NCI-H2107 treated with DMSO at 0.1 percent for 48 hours (cell line): ENCODE measurements at regions not wholly inside any gene's neighbourhood (a gene's known extent, or its start where the extent isn't known, plus 50 kb on each side); places are given as distances from the start of the nearest gene placed in this dataset.
"Not testable (repeated sequence)": the region's sequence is repeated elsewhere in the genome, so short reads cannot be mapped to it uniquely, and the experiment has no call there.

Experiments
- DNase-seq: peaks from one replicate; lab custom pipeline; 2025; ENCODE audit not compliant: unreplicated experiment; lab: John Stamatoyannopoulos, UW

DNA sequence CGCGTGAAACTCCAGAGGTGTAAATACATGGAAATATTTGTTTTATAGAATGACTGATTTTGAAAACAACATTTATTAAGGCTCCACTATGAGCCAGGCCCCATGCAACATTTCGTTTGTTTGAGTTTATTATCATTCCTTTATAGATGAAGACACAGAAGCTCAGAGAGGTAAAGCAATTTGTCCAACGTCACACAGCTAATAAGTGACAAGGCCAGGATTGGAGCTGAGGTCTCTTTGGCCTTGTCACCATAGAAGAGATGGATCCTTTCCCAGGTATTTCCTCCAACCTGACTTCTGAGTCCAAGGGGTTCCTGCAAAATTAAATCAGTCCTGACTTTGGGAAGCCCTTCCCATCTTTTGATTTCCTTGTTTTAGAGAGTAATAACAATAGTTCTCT lies 98.0 kb downstream of the SYF2 start:
- no peak for DNase-seq

DNA sequence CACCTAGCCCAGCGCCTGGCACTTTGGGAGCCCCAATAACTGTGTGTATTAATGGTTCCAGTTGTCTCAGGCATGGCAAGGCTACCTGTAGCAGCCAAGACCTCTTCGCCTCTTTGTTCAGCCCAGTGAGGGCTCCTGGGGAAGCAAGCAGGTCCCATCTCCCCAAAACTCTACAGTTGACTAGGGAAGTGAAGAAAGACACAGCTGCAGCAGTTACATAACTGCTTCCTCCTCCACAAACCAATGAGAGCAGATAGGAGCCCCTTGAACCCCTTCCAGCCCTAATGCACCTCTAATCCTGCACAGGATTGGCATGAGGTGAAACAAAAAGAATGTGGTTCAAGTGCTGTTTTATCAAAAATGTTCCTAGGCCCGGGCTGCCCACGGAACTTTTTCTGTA lies 100.5 kb downstream of the SYF2 start:
- no peak for DNase-seq

DNA sequence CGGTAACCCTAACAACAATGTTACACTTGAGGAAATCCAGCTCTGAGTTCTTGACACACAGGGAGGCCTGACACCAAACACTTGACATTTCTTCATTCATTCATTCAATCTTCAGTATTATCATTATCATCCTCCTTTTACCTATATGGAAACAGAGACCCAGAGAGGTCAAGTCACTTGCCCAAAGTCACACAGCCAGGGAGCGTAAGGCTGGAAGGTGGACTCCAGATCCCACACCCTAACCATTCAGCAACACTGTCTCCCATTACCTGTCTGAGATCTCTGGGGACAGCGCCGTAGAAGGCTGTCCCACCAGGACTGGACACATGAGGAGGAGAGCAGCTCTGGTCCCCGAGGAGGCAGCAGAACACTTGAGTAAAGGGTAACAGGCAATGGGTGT lies 101.4 kb downstream of the SYF2 start:
- DNase-seq = no peak

GRCh38 chr1:25129380-25129779 lies 102.9 kb downstream of the SYF2 start:
- DNase-seq = no peak

DNA sequence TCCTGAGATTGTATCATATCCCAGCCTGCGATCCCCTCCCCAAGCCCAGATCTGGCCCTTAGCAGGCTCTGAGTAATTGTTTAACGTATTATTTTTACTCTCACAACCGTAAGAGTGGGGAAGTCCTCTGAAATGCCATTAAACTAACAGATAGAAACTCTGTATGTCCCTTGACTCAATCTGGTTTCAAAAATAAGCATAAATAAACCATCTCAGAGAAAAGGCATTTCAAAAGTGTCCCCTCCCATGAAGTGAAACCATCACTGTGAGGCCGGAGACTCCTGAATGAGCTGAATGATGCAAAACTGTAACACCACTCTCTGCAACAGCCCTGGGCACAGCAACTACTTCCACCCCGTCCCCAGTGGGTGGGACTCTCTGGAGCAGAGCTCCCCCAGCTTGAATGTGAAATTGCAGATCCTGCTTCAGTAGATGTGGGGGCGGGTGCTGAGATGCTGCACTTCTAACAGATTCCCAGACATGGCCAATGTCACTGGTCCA lies 104.1 kb downstream of the SYF2 start:
- no peak for DNase-seq

DNA sequence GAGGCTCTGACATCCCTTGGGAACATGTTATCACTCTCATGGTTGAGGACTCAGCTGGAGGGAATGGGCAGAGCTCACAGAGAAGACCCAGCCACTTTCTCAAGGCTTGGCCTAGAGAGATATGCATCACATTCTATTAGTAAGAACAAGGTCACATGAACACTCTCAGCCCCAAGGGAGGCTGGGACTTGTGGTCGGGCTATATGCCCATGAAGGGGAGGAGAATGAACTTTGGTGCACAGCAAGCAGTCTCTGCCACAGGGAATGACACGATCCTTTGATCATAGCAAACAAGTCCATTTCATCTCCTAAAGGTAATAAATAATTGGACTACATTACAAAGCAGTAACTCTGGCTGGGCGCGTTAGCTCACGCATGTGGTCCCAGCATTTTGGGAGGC lies 105.7 kb downstream of the SYF2 start:
- no peak for DNase-seq

DNA sequence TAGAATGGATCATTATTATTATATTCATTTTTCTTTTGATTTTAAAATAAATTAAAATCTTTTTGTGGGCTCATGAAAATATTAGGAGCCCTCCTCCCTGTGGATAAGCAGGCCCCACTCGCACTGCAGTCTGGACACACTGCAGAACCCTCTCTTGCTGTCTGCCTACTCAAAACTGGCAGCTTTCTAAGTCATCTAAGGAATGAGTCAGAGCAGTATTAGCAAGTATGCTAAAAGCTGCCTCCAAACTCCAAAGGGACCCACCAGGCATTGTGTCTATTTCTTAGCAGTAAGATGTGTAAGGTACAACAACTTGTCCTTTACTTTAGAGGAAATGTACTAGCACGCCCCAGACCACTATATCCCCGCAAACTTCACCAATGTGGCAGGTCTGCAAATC lies 108.8 kb downstream of the SYF2 start:
- DNase-seq = no peak

- no peak for DNase-seq
These were observed 109.6 kb downstream of the SYF2 start for GRCh38 chr1:25122747-25123146.

- no peak for DNase-seq
These were observed 112.0 kb downstream of the SYF2 start for GRCh38 chr1:25120281-25120680.

DNA sequence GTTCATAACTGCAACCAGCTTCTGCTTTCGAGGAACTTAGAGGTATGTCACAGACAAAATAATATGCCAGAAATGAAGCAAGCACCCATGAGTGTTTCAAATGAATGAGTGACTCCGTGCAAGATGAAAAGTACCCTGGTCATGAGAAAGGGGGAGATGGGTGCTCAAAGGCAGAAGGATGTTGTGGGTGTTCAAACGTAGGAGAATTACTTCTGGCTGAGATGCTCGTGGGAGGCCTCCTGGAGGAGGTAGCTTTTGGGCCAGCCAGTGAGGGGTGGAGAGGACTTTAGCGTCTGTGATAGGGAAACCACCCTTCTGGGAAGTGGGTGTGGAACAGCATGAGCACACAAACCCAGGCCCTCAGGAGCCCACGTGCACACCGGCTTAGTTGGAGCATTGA lies 113.8 kb downstream of the SYF2 start:
- no peak for DNase-seq

DNA sequence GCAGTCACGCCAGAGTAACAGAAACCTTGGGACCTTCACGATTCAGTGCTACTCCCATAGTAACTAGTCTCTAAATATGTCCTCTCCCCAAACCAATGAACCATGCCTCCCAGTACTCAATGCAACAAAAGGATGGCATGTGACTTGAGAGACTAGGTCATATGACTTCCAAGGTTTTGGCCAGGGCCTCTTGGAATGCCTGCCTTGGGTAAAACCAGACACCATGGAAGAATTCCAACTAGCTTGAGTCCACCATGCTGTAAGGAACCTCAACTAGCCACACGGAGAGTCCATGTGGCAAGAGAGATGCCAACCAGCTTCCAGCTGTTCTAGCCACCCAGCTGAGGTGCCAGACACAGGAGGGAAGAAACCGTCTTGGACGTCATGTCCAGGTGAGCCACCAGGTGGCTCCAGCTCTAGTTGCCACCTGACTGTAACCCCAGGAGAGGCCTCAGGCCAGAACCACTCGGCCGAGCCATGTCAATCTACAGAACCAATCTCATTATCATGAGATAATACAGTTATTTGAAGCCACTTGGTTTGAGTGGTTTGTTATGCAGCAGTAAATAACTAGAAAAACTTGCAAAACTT lies 115.0 kb downstream of the SYF2 start:
- no peak for DNase-seq

GRCh38 chr1:25116832-25117231 lies 115.5 kb downstream of the SYF2 start:
- no peak for DNase-seq

GRCh38 chr1:25116117-25116516 lies 116.2 kb downstream of the SYF2 start:
- not testable (repeated sequence) for DNase-seq

- DNase-seq = no peak
These were observed 118.6 kb downstream of the SYF2 start for GRCh38 chr1:25113731-25114130.

- no peak for DNase-seq
These were observed 119.2 kb downstream of the SYF2 start for GRCh38 chr1:25113086-25113485.

DNA sequence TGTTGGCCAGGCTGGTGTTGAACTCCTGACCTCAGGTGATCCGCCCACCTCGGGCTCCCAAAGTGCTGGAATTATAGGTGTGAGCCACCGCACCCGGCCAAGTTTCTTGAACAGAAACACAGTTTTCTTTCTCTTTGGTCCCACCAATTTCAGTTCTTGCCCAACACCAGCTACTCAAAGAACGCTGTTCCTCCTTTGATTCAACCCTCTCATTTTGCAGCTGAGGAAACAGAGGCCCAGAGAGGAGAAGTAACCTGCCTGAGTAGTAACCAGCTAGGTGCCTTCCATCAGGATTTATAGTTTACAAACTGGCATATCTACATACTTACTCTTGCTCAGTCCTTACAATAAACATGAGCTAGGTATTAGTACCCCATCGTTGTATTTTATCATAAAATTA lies 119.9 kb downstream of the SYF2 start:
- no peak for DNase-seq

- no peak for DNase-seq
These were observed 120.6 kb downstream of the SYF2 start for GRCh38 chr1:25111706-25112105.

- no peak for DNase-seq
These were observed 121.8 kb downstream of the SYF2 start for GRCh38 chr1:25110485-25110884.

DNA sequence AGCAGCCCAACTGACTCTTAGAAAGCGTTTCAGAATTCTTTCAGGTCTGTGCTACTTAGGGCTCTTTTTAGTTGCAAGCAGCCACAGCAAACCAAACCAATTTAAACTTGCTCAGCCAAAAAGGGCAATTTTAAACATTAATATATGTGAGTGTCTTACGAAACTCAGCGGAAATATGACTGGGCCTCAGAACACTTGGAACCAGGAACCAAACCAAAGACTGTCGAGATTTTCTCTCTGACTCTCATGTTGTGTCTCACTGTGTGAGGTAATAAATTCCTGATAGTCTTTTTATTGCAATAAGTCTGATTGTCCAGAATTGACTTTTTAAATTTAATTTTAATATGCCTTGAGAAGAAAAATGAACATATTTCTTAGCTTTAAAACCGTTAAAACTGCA lies 122.3 kb downstream of the SYF2 start:
- DNase-seq = no peak

- no peak for DNase-seq
These were observed 122.8 kb downstream of the SYF2 start for GRCh38 chr1:25109531-25109951.

GRCh38 chr1:25107643-25108010 lies 124.7 kb downstream of the SYF2 start:
- DNase-seq = no peak

DNA sequence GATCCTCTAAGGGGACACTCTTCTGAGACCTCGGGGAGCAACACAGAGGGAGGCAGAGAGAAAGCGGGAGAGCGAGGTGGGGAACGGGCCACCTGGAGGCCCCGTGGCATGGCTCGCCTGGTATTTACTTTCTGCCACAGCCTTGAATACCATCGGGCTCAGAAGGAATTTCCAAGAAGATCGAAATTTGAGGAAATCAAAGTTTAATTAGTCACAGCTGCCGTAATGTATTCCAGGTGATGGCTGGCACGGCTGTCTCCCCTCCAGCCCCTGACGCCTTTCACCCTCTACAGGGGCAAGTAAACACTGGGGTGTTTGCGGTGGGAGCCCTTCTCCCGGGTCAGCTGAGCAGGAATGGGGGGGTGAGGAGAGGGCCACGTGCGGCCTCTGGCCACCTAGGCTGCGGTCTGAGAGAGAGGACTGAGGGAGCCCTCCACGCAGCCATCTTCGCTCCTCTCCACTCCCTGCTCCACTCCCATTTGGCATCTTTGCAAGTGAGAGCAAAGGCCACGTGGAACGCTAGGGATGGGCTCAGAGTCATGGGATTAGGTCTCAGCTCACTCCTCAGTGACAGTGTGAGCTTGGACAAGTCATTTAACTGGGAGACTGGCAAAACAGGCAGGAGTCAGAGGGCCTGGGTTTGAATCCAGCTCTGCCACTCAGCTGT lies 125.2 kb downstream of the SYF2 start:
- no peak for DNase-seq

DNA sequence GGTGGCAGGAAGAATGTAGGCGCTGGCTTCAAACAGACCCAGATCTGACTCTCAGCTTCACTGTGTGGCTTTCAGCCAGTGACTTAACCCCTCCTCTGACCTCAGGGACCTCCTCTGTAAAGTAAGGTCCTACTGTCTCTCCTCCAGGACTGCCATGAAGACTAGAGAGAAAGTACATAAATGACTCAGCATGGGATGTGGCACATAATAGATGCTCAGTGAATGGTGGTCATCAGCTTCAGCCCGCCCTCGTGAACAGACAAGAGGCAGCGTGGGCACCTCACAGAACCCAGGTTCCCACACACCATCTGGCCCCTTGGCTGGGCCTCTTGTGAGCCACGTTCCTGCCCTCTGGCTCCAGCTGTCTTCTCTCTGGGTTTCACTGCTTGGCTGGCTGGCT lies 126.0 kb downstream of the SYF2 start:
- no peak for DNase-seq
